ENCODE measurements at regions not wholly inside any gene's neighbourhood (a gene's known extent, or its start where the extent isn't known, plus 50 kb on each side); places are given as distances from the start of the nearest gene placed in this dataset.
A peak's percentile ranks its signal among the peaks of the same experiment; 100 is the strongest.

DNA sequence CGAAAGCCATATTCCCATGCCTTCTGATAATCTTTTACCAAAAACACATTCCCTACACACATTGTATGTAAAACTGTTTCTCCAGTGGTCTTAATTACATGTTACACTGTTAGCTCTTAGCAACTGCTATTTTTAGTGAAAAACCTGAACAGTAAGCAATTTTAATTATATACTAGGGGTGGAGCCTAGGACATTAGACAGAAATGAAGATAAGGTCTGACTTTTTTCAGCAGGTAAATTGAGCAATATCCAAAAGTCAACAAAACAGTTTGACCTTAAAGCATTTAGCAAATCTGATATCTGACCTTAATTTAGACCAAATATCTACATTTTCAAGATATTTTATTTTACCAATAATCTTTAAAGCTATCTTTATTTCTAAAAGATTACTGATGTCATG, 60.2 kb downstream of the PDE6H start:
- DNase-seq (ENCODE audit: low read depth in 2 of 2), result no peak

- DNase-seq (ENCODE audit: low read depth in 2 of 2), result no peak
These were observed 60.8 kb downstream of the PDE6H start for GRCh38 chr12:15033641-15034040.

DNA sequence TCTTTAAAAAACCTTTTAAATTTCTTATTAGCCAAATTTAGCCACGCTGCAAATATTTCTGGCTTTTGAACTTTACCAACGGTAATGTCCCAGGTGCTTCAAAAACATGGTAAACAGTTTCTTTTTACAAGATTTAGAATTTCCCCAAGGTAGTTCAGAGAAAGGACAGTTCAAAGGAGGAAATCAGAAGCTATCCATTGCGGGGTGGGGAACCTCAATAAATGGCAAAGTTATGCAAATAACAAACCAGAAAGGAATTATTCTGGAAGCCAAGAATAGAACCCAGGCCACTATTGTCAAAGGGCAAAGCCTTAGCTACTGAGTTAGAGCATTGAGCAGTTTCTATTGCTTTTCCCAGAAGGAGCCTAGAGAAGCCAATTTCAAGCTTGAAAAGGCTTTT, 62.3 kb downstream of the PDE6H start:
- DNase-seq (ENCODE audit: low read depth in 2 of 2), result no peak

GRCh38 chr12:15037091-15037687, 64.3 kb downstream of the PDE6H start:
- no peak for DNase-seq (ENCODE audit: low read depth in 2 of 2)

GRCh38 chr12:15038137-15038536, 65.3 kb downstream of the PDE6H start:
- DNase-seq (ENCODE audit: low read depth in 2 of 2), result no peak

- no peak for DNase-seq (ENCODE audit: low read depth in 2 of 2)
These were observed 71.6 kb downstream of the PDE6H start for GRCh38 chr12:15044471-15044870.

DNA sequence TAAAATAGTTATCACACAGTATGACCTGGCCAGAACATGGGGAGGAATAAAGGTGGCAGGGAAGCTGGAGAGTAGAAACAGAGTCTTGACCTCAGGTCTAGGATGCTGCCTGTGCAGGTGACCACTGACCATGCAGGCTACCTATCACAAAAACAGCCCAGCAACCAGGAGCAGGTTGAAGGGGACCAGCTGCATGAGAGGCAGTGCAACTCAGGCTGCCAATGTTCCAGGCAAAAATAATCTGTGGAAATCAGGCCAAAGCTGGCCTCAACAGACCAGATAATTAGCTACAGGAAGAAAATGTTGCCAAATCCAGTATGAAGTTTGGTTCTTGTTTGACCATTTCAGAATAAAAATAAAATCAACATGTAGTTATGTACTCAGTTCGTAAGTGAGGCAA, 72.6 kb downstream of the PDE6H start:
- DNase-seq (ENCODE audit: low read depth in 2 of 2), result no peak

- no peak for DNase-seq (ENCODE audit: low read depth in 2 of 2)
These were observed 74.8 kb downstream of the PDE6H start for GRCh38 chr12:15047611-15048010.

DNA sequence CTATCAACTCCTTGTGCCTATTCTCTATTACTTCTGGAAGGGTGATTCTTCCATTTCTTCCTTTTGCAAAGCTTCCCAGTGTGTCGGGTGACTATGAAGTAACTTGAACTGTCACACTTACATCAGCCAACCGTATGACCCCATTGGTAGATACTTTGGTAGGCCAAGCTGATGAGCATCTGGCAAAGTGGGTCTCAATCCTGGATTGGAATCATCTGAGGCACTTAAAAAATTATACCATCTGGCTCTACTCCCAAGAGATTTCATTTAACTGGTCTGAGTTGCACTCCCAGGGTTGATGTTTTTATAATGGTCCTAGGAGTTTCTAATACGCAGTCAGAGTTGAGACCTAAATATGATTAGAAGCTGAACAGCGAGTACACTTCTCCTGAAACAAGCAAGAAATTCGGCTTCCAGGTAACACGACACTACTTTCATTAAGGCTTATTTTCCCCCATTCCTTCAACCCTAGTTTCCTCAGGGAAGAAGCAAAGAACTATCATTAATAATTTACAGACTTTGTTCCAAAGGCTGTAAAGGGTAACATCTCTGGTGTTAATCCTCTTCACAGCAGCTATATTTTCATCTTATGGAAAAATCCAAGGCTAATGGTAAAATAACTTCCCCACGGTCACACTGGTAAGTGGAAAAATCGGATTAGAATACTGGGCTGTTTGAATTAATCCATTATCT, 76.8 kb downstream of the PDE6H start:
- DNase-seq (ENCODE audit: low read depth in 2 of 2), result no peak

- DNase-seq (ENCODE audit: low read depth in 2 of 2), result peak in 1 of 2 donors; percentile 5
These were observed 77.8 kb downstream of the PDE6H start for GRCh38 chr12:15050659-15051058.

- DNase-seq (ENCODE audit: low read depth in 2 of 2), result no peak
These were observed 79.8 kb downstream of the PDE6H start for GRCh38 chr12:15052691-15053090.

DNA sequence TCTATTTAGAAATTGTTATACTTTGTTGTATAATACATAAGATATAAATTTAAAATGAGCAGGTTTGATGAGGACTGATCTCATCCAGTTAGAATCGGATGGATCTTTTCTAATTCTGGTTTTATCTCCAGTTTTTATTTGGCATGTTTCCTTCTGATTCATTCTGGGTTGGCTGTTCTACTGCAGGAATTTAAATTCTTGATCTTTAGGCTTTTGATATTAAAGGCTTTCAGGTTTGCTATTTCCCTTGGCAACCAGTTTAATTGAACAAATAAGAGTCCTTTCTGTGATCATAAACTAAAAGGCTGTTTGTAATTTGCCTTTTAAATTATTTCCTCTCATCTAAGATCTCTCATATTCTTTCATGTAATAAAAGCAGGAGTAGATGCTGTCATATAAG, 83.4 kb downstream of the PDE6H start:
- no peak for DNase-seq (ENCODE audit: low read depth in 2 of 2)
